T-helper 1 cell (primary cell): ENCODE measurements at regions not wholly inside any gene's neighbourhood (a gene's known extent, or its start where the extent isn't known, plus 50 kb on each side); places are given as distances from the start of the nearest gene placed in this dataset.
"Not testable (repeated sequence)": the region's sequence is repeated elsewhere in the genome, so short reads cannot be mapped to it uniquely, and the experiment has no call there.

Source experiments
- DNase-seq, 5 donors: peaks; one replicate each; pipeline ENCODE4 v3.0.0-alpha.2; 2012 to 2020

DNA sequence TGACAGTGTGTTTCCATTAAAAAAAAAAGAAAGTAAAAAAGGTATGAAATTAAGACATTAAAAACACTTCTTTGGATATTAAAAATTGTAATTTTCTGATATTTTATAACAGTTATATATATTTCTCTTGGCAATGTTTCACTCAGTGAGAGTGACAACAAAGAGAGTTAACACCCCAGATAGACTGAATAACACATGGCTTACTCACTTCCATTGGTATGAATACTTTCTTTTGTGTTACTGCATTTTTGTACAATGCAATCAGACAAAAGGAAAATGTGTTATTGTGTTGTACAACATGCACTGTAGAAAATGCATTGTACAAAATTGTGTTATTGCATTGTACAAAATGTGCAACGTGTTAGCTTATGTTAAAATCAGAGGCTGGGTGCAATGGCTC lies 676.6 kb upstream of the AMELY start:
- DNase-seq = not testable (repeated sequence)

DNA sequence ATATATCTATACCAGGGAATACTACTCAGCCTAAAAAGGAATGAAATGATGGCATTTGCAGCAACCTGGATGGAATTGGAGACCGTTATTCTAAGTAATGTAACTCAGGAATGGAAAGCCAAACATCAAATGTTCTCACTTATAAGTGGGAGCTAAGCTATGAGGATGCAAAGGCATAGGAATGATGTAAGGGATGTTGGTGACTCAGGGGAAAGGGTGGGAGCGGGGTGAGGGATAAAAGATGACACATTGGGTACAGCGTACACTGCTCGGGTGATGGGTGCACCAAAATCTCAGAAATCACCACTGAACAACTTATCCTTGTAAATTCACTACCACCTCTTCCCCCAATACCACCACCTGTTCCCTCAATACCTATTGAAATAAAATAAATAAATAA lies 651.0 kb upstream of the AMELY start:
- no peak for DNase-seq

DNA sequence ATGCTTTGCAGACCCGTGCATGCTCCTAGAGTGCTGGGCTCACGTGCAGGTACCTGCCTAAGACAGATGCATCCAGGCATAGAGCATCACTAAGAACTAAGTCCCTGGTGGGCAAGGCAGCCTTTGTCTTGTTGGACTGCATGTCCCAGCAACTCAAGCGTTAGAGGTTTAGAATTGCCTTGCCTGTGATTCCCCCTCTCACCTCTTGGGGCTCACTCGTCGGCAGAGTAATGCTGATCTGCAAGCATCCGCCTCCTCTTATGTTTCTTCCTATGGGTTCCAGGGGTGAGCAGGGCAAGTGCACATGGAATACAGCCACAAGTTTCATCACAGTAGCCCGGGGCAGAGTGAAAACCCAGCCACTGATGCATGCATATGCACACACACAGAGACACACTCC lies 646.1 kb upstream of the AMELY start:
- no peak for DNase-seq

DNA sequence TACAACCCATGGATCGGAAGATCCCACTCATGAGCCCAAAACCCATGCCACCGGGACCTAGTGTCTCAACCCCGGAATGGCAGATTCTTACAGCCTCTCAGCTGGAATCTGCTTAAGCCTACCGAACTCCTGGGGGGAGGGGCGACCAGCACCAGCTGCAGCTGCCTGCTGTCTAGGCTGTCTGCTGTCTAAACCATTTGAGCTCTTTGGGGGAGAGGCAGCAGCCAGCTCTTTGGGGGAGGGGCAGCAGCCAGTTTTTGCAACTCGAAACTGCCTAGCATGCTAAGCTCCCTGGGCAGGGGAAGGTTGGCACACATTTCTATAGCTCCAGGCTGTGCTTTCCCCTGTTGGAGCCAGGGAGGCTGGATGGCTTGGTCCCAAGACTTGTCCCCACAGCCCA lies 643.5 kb upstream of the AMELY start:
- DNase-seq = no peak

DNA sequence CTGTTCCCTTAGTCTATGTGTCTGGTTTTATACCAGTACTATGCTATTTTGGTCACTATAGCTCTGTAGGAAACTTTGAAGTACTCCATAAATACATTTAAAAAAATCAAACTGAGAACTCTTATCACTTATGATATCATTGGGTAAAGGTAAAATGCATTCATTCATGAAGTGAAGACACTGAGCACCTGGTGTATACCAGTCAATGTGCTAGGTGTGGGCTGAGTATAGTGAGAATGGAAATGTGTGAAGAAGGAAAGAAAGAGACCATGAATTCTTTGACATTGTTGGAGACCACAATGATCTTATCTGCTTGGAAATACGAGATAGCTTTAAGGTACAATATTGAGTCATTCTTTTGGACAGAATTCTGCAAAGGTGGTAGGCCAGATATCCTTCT lies 633.5 kb upstream of the AMELY start:
- DNase-seq = no peak

DNA sequence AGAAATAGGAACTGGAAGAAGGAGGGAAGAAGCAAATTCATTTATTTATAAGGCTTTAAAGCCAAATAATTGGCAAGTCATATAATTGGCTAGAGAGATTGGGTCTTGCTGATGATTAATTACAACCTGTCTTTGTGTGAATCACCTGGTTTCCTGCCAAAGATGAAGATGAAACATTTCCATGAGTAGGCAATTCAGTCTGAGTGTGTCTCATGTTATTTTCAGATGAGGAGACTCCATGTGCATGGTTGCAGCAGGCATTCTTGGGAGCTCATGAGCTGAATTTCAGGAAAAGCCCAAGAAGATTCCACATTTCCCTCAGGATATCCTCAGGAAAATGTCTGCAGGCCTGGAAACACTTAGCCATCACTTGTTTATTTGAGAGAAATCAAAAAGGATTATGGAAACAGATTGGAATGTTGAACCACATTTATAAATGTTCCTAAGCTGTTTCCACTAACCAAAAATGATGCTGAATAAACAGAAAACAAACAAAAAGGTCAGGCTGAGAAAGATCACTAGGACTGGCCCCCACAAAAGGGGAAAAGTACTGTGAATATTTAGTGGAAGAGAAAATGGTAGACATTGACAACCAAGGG lies 632.7 kb upstream of the AMELY start:
- no peak for DNase-seq

DNA sequence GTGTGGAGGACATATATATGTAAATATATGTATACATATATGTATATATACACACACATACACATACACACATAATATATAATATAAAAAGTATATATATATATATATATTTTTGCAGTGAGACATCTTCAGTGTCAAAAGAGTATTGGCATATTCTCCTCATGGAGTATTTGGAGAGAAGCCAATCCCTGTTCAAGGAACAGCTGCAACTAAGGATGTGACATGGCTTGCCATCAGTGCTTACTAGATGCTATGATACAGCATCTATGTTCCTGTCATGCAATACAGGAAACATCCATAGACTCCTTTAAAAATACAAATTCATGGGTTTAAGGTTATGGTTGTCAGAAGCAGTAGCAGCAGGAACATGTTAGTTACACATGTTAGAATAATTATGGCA lies 632.0 kb upstream of the AMELY start:
- no peak for DNase-seq

DNA sequence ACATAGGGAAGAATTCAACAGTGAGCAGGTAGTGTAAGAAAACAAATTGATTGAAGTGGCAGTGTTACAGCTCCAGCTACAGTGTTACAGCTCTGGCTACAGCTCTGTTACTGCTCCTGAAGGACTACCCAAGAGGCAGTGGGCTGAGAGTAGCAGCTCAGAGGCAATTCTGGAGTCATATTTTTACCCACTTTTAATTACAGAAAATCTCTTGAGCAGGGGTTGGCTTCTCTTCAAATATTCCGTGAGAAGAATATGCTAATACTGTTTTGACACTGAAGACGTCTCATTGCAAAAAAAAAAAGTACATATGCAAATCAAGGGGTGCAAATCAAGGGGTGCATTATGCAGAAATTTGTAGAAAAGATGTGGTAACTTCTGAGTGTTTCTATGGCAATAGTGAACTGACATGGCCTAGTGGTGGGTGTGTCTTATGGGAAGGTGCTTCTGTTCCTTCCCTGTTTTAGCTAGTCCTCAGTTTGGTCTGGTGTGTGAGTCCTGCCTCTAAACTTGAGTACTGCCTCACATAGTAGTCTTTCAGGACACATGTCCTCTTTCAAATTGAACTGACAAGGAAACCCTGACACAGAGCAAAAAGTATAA lies 630.8 kb upstream of the AMELY start:
- DNase-seq = no peak

DNA sequence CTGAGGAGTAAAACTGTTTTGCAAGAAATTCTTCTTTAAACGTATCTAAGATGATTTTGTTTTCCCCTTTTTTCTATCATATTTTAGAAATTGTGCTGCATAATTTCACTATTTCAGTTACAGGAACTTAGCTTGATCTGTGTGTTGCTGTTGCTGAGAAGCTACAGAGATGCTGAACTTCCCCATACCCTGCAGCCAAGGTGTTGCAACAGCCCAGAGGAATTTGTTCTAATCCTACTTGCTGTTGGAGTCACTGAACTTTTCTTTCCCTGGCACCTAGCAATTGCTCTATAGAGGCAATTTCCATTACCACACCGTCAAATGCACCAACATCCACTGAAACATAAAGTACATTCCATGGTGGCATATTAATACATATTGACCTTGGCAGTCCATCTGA lies 617.8 kb upstream of the AMELY start:
- DNase-seq = no peak

DNA sequence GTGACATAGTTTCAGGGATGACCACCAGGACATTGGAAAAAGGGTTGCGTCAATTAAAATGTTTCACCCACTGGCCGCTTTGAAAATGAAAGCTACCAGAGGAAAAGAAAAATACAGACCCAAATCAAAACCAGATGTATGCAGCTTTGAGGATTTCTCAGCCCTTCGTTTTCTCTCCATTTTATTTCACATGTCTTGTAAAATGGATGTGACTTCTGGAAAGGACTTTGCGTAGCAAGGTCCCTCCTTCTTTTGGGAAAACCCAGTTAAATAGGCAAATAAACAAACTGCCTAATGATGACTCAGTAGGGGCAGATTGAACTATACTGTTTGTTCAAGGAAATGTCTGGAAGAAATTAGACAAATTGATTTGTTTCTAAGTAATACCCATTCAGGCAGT lies 616.0 kb upstream of the AMELY start:
- not testable (repeated sequence) for DNase-seq

DNA sequence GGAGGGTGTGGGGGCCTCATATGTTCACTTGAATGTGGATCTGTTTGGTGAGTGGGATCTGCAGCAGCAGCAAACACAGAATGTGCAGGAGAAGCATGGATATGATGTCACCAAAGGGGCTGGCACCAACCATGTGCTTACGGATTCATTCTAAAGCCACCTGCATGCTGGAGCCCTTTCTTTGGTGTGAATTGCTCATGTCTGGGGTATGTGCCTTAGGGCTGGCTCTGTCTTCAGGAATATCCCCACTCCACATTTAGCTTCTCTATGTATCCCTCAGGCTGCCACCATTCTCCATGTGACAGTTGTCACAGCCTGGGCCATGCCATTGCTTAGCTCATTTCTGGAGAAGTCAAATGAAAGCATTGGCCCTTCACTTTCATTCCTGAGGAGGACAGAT lies 606.8 kb upstream of the AMELY start:
- no peak for DNase-seq

DNA sequence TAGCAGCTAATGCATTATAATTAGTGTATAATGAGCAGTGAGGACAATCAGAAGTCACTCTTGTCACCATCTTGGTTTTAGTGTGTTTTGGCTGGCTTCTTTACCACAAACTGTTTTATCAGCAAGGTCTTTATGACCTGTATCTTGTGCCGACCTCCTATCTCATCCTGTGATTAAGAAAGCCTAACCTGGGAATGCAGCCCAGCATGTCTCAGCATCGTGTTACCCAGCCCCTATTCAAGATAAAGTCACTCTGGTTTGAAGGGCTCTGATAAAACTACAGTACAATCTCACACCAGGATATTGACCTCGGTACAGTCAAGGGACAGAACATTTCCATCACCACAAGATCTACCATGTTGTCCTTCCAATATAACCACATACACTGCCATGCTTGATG lies 604.7 kb upstream of the AMELY start:
- DNase-seq = no peak

DNA sequence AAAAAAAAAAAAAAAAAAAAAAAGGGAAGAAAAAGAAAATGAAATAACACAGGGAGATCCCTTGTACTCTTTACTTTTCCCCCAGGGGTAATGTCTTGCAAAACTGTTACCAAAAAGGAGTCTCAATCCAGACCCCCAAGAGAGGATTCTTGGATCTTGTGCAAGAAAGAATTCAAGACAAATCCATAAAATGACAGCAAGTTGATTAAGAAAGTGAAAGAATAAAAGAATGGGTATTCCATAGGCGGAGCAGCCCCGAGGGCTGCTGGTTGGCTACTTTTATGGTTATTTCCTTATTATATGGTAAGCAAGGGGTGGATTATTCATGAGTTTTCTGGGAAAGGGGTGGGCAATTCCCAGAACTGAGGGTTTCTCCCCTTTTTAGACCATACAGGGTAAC lies 604.3 kb upstream of the AMELY start:
- DNase-seq = no peak

DNA sequence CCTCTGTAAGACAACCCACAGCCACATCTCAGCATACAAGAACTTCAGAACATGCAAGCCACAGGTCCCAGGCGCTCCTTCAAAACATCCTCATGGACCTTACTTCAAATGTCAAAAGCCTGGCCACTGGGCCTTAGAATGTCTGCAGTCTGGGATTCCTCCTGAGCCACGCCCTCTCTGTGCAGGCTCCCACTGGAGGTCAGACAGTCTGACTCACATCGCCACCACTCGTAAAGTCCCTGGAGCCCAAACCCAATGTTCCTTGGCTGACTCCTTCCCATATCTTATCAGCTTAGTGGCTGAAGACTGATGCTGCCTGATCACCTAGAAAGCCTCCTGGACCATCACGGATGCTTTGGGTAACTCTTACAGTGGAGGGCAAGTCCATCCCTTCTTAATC lies 591.3 kb upstream of the AMELY start:
- no peak for DNase-seq

DNA sequence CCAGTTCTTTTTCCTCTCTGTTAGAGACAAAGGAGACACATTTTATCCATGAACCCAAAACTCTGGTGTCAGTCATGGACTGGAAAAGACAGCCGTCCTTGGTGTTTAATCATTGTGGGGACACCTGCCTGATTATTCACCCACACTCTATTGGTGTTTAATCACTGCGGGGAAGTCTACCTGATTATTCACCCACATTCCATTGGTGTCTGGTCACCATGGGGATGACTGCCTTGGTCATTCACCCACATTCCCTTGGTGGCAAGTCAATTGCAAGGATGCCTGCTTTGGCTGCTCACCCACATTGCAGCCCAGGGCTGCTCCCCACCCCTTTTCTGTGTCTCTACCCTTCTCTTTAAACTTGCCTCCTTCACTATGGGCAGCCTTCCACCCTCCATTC lies 589.7 kb upstream of the AMELY start:
- no peak for DNase-seq

DNA sequence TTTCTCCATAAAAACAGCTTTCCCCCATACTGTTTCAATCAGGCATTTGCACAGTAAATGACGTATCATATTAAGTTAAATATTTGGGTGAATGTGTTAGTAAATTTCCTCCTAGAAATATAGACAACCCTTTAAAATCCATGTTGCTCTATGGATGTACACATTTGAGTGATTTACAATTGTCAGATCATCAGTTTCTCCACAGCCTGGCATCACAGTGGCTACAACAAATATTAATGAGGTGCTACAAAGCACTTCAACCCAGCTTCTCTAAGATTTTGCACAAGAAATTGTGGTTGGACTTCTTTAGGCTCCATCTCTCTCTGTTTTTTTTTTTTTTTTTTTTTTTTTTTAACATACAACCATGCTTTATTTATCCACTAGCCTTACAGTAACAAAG lies 584.4 kb upstream of the AMELY start:
- DNase-seq = no peak

DNA sequence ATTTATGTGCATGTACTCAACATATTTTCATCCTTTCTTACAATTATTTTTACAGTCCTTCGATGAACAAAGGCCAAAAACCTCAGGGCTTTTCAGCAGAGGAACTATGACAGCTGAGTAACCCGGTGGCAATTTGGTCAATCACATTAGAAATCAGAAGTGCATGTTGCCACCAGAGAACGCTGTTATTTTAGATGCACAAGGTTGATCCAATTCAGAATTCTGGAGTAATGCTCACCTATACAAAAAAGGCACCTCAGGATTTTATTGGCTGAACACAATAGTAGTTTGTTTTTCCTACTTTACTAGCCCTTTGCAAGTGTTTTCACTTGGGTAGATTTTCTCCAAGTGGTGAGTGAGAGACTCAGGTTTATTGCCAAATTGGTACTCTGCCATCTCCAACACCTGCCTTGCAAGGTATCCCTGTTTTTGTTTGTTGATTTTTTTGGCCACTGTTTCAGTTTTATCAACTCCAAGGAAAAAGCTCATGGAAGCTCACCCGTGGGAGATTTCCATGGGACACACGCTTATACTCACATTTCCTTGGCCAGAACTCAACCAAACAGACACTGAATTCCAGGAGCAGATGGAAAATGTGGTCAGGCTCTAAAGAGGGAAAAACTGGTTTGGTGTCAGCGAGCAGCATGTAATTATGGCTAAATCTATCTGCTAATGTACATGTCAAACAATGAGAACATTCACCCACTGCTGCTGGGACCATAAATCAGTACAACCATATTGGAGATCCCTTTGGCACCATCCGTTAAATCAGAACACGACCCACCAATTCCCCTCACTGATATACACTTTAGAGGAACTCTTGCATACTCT lies 573.1 kb upstream of the AMELY start:
- not testable (repeated sequence) for DNase-seq

DNA sequence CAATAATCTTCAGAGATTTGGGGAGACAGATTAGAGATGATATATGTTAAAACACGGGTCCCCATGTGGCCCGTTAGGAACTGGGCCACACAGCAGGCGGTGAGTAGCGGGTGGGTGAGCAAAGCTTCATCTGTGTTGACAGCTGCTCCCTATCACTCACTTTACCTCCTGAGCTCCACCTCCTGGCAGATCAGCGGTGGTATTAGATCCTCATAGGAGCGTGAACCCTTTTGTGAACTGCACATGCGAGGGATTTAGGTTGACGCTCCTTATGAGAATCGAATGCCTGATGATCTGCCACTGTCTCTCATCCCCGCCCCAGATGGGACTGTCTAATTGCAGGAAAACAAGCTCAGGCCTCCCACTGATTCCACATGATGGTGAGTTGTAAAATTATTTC lies 560.4 kb upstream of the AMELY start:
- no peak for DNase-seq

DNA sequence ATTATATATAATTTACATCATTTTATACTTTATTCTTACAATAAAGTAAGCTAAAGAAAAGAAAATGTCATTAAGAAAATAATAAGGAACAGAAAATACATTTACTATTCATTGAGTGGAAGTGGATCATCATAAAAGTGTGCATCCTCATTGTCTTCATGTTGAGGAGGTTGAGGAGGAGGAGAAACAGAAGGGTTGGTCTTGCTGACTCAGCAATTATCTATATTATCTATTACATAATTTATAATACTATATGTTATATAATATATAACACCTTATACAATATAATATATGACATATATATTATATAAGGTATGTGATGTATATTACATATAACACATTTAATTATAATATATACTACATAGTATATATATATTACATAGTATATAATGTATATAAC lies 558.5 kb upstream of the AMELY start:
- DNase-seq = no peak

DNA sequence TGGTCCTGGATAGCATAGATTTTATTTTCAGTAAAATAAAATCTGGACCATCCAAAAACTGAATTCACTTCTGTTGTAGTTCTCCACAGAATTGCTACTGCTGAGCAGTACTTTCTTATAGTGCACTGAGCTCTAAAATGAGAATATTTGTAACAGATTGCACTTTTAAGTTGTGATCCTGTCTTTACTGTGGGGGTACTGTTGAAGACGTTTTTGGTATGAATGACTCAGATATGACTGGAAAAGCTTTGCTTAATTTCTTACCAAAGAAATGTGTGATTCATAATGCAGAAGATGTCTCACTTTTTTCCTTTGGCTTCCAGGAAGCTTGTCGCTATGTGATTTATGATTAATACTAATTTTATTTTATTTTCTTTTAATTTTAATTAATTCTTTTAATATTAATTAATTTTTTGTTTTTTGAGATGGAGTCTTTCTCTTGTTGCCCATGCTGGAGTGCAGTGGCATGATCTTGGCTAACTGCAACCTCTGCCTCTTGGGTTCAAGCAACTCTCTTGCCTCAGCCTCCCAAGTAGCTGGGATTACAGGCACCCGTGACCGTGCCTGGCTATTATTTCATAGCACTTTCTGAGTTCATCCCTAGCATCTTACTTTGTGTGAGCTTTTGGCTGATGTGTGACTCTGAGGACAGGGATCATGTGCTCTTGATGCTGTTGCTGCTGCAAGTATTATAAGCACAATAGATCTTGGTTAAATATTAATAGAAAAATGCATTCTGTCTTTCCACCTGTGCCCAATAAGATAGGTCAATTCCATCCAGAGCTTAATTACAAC lies 557.6 kb upstream of the AMELY start:
- DNase-seq = no peak

DNA sequence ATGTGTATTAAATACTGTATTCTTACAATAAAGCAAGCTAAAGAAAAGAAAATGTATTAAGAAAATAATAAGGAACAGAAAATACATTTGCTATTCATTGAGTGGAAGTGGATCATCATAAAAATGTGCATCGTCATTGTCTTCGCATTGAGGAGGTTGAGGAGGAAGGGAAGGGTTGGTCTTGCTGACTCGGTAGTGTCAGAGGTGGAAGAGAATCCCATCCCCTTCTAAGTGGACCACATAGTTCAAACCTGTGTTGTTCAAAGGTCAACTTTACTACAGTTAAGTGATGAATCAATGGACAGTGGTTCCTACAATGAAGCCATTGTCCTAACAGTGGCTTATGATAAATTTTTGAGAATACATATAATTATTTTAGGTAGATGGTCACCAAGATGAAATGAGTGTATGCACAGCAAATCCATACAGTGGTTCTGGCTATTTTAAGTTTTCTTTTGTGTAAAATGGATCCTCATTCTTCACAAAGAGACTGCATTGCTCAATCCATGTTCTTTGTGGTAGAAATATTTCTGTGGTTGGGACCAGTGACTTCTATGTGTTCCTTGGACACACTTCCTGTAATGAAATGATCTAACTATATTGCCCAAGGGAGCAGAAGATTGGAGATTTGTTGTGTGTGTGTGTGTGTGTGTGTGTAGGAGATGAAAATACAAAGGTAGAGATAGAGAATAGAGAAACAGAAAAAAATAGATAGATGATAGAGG lies 556.4 kb upstream of the AMELY start:
- DNase-seq = no peak

DNA sequence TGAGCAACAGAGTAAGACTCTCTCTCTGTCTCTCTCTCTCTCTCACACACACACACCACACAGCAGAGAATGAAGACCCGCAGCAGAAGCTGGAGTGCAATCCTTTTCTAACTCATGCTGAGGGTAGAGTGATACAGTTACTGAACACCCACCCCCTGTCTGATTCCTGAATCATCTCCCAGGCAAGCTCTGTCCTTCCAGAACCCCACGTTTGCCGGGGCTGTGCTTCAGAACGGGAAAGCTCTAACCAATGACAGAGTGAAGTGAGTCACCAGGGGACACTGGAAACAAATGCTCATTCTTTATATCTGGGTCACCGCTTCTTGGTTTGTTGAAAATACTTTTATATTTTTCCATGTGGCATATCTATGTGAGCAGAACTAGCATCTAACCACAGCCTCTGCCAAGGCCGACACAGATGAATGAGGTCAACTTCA lies 553.7 kb upstream of the AMELY start:
- DNase-seq = no peak

DNA sequence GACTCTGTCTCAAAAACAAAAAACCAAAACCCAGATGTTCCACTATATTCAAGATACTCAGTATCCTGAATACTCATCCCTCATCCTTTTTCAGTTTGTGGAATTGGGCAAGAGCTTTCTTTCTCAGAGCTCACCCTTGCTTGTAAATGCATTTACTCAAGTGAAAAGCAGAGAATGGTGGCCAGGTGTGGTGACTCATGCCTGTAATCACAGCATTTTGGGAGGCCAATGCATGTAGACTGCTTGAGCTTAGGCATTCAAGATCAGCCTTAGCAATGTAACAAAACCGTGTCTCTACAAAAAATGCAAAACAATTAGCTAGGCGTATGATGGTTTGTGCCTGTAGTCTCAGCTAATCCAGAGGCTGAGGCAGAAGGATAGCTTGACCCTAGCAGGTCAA lies 553.2 kb upstream of the AMELY start:
- DNase-seq = no peak
